HFFc6 (cell line): ENCODE measurements at regions not wholly inside any gene's neighbourhood (a gene's known extent, or its start where the extent isn't known, plus 50 kb on each side); places are given as distances from the start of the nearest gene placed in this dataset.
"Not testable (repeated sequence)": the region's sequence is repeated elsewhere in the genome, so short reads cannot be mapped to it uniquely, and the experiment has no call there.

Experiments
- DNase-seq: peaks from one replicate; pipeline ENCODE4 v3.0.0-alpha.2; 2018
- H3K27ac Mint-ChIP-seq: 2 replicates; pipeline ENCODE4 v1.8.0; 2020; ENCODE audit warnings: mild to moderate bottlenecking, mixed read lengths
- H3K27me3 Mint-ChIP-seq: 2 replicates; pipeline ENCODE4 v1.8.0; 2021; ENCODE audit warnings: mild to moderate bottlenecking, moderate library complexity, mixed read lengths; ENCODE audit not compliant: insufficient read depth
- H3K36me3 Mint-ChIP-seq: 2 replicates; pipeline ENCODE4 v1.8.0; 2021; ENCODE audit warnings: low read depth, mixed read lengths
- H3K4me1 Mint-ChIP-seq: 2 replicates; pipeline ENCODE4 v1.8.0; 2020; ENCODE audit warnings: low read depth, mixed read lengths
- H3K4me3 Mint-ChIP-seq: 2 replicates; pipeline ENCODE4 v1.8.0; 2020; ENCODE audit warnings: mild to moderate bottlenecking, moderate library complexity, mixed read lengths
- H3K9me3 Mint-ChIP-seq: 2 replicates; pipeline ENCODE4 v1.8.0; 2020; ENCODE audit warnings: mild to moderate bottlenecking, mixed read lengths
- CTCF ChIP-seq: fragments of 200-600 bp; sonication (generic); IDR thresholded peaks from 2 replicates; pipeline ENCODE4 v1.5.0; 2021; ENCODE audit warnings: antibody characterized with exemption, mild to moderate bottlenecking

DNA sequence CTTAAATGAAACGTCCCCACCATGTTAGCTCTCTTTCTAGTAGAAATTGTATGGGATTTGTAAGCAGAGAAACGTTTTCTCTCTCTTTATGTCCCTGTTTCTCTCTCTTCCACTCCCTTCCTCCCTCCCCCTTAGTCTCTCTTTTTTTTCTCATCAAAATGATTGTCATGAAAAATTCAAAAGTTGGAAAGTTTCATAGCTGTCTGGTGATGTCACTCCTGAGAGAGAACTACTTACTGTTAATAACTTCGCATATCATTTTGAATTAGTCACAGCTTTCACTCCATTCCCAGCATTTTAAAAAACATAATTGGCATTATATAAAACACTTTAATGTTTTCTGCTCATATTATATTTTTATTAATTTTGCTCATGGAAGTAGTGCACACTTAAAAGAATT is 331.1 kb downstream of the C3orf38 start:
- no peak for TF ChIP-seq CTCF
- Mint-ChIP-seq H3K4me3 (no peak overlapping the region), H3K27ac (no peak overlapping the region), H3K9me3 (peaks cover 30% of the 10 kb centered on the region), H3K36me3 (no peaks in the 10 kb centered on the region), H3K27me3 (no peaks in the 10 kb centered on the region), H3K4me1 (no peaks in the 10 kb centered on the region)
- no peak for DNase-seq

GRCh38 chr3:88485001-88485400 is 335.2 kb downstream of the C3orf38 start:
- Mint-ChIP-seq H3K4me1 (no peaks in the 10 kb centered on the region), H3K9me3 (peaks cover 19% of the 10 kb centered on the region; the same call in 1 of the 2 replicates), H3K27ac (no peak overlapping the region), H3K4me3 (no peak overlapping the region), H3K36me3 (no peaks in the 10 kb centered on the region), H3K27me3 (no peaks in the 10 kb centered on the region)
- no peak for DNase-seq
- no peak for TF ChIP-seq CTCF

DNA sequence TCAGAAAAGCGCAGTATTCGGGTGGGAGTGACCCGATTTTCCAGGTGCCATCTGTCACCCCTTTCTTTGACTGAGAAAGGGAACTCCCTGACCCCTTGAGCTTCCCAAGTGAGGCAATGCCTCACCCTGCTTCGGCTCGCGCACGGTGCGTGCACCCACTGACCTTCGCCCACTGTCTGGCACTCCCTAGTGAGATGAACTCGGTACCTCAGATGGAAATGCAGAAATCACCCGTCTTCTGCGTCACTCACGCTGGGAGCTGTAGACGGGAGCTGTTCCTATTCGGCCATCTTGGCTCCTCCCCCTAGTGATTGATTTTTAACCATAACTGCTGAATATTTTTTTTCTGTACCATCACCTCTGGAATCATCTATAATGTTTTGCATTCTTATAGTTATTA is 359.1 kb downstream of the C3orf38 start:
- not testable (repeated sequence) for H3K4me3 Mint-ChIP-seq, H3K27me3 Mint-ChIP-seq, H3K27ac Mint-ChIP-seq, H3K4me1 Mint-ChIP-seq, H3K36me3 Mint-ChIP-seq, DNase-seq
- peaks cover 35% of the 10 kb centered on the region for H3K9me3 Mint-ChIP-seq

DNA sequence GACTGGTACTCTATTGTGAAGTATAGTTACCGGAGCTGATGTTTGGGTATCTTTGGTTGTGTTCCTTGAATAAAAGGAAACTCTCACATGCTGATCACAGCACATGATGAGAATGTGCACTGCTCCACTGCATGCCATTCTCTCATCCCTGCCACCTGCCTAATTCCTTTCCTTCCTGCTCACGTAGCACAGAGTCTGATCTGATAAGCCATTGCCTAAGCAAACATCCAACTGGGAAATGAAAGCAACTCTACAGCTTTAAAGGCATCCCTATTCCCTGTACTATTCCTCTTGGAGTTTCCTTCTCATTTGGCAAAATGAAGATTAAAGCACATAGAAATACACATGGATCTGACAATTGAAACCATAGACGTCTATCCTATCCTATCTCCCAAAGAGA is 359.8 kb downstream of the C3orf38 start:
- Mint-ChIP-seq H3K27me3 (no peaks in the 10 kb centered on the region), H3K4me1 (no peaks in the 10 kb centered on the region), H3K36me3 (no peaks in the 10 kb centered on the region), H3K4me3 (no peak overlapping the region), H3K27ac (no peak overlapping the region), H3K9me3 (peaks cover 35% of the 10 kb centered on the region)
- no peak for TF ChIP-seq CTCF
- no peak for DNase-seq

- no peak overlapping the region for H3K4me3 Mint-ChIP-seq
- peaks cover 31% of the 10 kb centered on the region for H3K9me3 Mint-ChIP-seq
- no peak for DNase-seq
- no peaks in the 10 kb centered on the region for H3K4me1 Mint-ChIP-seq
- H3K27me3 Mint-ChIP-seq = no peaks in the 10 kb centered on the region; the same call in 1 of the 2 replicates
- no peaks in the 10 kb centered on the region for H3K36me3 Mint-ChIP-seq
- no peak for TF ChIP-seq CTCF
- no peak overlapping the region for H3K27ac Mint-ChIP-seq
These were observed 378.7 kb downstream of the C3orf38 start for GRCh38 chr3:88528494-88528893.

- no peaks in the 10 kb centered on the region for H3K36me3 Mint-ChIP-seq
- no peak for TF ChIP-seq CTCF
- no peaks in the 10 kb centered on the region for H3K4me1 Mint-ChIP-seq
- no peaks in the 10 kb centered on the region; the same call in 1 of the 2 replicates for H3K27me3 Mint-ChIP-seq
- H3K27ac Mint-ChIP-seq = no peak overlapping the region
- H3K4me3 Mint-ChIP-seq = no peak overlapping the region
- DNase-seq = no peak
- H3K9me3 Mint-ChIP-seq = 0 out of 2 replicates have a peak, but pooled peaks cover 8% of the 10 kb centered on the region
These were observed 384.8 kb downstream of the C3orf38 start for GRCh38 chr3:88534534-88534933.
